ENCODE measurements at regions not wholly inside any gene's neighbourhood (a gene's known extent, or its start where the extent isn't known, plus 50 kb on each side); places are given as distances from the start of the nearest gene placed in this dataset.
"Not testable (repeated sequence)": the region's sequence is repeated elsewhere in the genome, so short reads cannot be mapped to it uniquely, and the experiment has no call there.

DNA sequence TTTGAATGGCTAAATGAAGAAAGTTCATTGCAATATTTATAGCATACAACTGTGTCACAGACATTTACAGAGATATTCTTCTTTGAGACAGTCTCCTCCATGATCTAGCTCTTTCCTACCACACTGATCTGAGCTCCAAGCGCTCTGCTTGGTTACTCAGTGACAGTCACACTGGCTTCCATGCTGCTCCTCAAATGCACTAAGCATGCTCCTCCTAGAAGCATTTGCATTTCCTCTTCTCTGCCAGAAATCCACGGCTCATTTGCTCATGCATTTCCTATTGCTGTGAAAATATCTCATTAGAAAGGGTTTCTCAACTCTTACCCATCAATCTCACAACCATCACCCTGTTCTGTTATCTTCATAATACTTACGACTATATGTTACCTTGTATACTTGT is 208.2 kb downstream of the UBE2NL start:
- H3K4me2 ChIP-seq (ENCODE audit: low read depth, low read length); FAIRE-seq; ATAC-seq; H2AFZ ChIP-seq (ENCODE audit: low read length); H3K9me3 ChIP-seq (ENCODE audit: low read length); intact Hi-C loops (cut with micrococcal nuclease; ENCODE audit: unreplicated experiment); H3K79me2 ChIP-seq (ENCODE audit: insufficient read depth, low read length); H3K36me3 ChIP-seq (replicated peaks in 1 of 2; ENCODE audit: control insufficient read depth in 1 of 2, insufficient read depth in 2 of 2, low read length in 2 of 2); POLR2A ChIA-PET; H3K4me3 ChIP-seq (replicated peaks in 1 of 3; ENCODE audit: insufficient read depth in 1 of 3, low read depth in 2 of 3, low read length in 3 of 3); H3K9ac ChIP-seq (ENCODE audit: insufficient read depth, low read depth, low read length); H3K27me3 ChIP-seq (ENCODE audit: control insufficient read depth in 1 of 2, insufficient read depth in 2 of 2, low read length in 2 of 2); DNase-seq (ENCODE audit: low spot score); H3K4me1 ChIP-seq (ENCODE audit: insufficient read depth, low read length); BruUV-seq (replicated peaks); H4K20me1 ChIP-seq (ENCODE audit: insufficient read depth, low read length); in situ Hi-C loops (cut with HindIII; ENCODE audit: extremely low pct_ligation_motif_present, low pct_unique_long_range_greater_than_20kb); CTCF ChIA-PET (ENCODE audit: low intra/inter-chr PET ratio, low total read pairs); H3K27ac ChIP-seq (ENCODE audit: extremely low read length, insufficient read depth, low read length): not testable (repeated sequence)
- no CpG with 5 or more reads among the region's 3 CpGs for WGBS (ENCODE audit: low lambda C conversion rate)

GRCh38 chrX:144119490-144119889 is 235.6 kb downstream of the UBE2NL start:
- H3K27ac ChIP-seq (ENCODE audit: extremely low read length, insufficient read depth, low read length); H3K36me3 ChIP-seq (replicated peaks in 1 of 2; ENCODE audit: control insufficient read depth in 1 of 2, insufficient read depth in 2 of 2, low read length in 2 of 2); H4K20me1 ChIP-seq (ENCODE audit: insufficient read depth, low read length); H3K9ac ChIP-seq (ENCODE audit: insufficient read depth, low read depth, low read length); H3K27me3 ChIP-seq (ENCODE audit: control insufficient read depth in 1 of 2, insufficient read depth in 2 of 2, low read length in 2 of 2); POLR2A ChIA-PET; H3K4me2 ChIP-seq (ENCODE audit: low read depth, low read length); H3K4me3 ChIP-seq (replicated peaks in 1 of 3; ENCODE audit: insufficient read depth in 1 of 3, low read depth in 2 of 3, low read length in 3 of 3); BruUV-seq (replicated peaks); H3K4me1 ChIP-seq (ENCODE audit: insufficient read depth, low read length); in situ Hi-C loops (cut with HindIII; ENCODE audit: extremely low pct_ligation_motif_present, low pct_unique_long_range_greater_than_20kb); DNase-seq (ENCODE audit: low spot score); H2AFZ ChIP-seq (ENCODE audit: low read length); H3K9me3 ChIP-seq (ENCODE audit: low read length); H3K79me2 ChIP-seq (ENCODE audit: insufficient read depth, low read length); FAIRE-seq; CTCF ChIA-PET (ENCODE audit: low intra/inter-chr PET ratio, low total read pairs); intact Hi-C loops (cut with micrococcal nuclease; ENCODE audit: unreplicated experiment); ATAC-seq: not testable (repeated sequence)
- WGBS (ENCODE audit: low lambda C conversion rate) = no CpG with 5 or more reads among the region's 1 CpG

GRCh38 chrX:144121566-144121965 is 237.7 kb downstream of the UBE2NL start:
- intact Hi-C loops (cut with micrococcal nuclease; ENCODE audit: unreplicated experiment); ATAC-seq; BruUV-seq (replicated peaks); H3K4me2 ChIP-seq (ENCODE audit: low read depth, low read length); POLR2A ChIA-PET; H3K36me3 ChIP-seq (replicated peaks in 1 of 2; ENCODE audit: control insufficient read depth in 1 of 2, insufficient read depth in 2 of 2, low read length in 2 of 2); H3K79me2 ChIP-seq (ENCODE audit: insufficient read depth, low read length); H3K9ac ChIP-seq (ENCODE audit: insufficient read depth, low read depth, low read length); FAIRE-seq; in situ Hi-C loops (cut with HindIII; ENCODE audit: extremely low pct_ligation_motif_present, low pct_unique_long_range_greater_than_20kb); H3K4me3 ChIP-seq (replicated peaks in 1 of 3; ENCODE audit: insufficient read depth in 1 of 3, low read depth in 2 of 3, low read length in 3 of 3); H3K27ac ChIP-seq (ENCODE audit: extremely low read length, insufficient read depth, low read length); H4K20me1 ChIP-seq (ENCODE audit: insufficient read depth, low read length); H3K27me3 ChIP-seq (ENCODE audit: control insufficient read depth in 1 of 2, insufficient read depth in 2 of 2, low read length in 2 of 2); H2AFZ ChIP-seq (ENCODE audit: low read length); H3K4me1 ChIP-seq (ENCODE audit: insufficient read depth, low read length); DNase-seq (ENCODE audit: low spot score); H3K9me3 ChIP-seq (ENCODE audit: low read length); CTCF ChIA-PET (ENCODE audit: low intra/inter-chr PET ratio, low total read pairs): not testable (repeated sequence)

GRCh38 chrX:144127570-144128169 is 243.8 kb downstream of the UBE2NL start:
- intact Hi-C loops (cut with micrococcal nuclease; ENCODE audit: unreplicated experiment); FAIRE-seq; ATAC-seq; H2AFZ ChIP-seq (ENCODE audit: low read length); H4K20me1 ChIP-seq (ENCODE audit: insufficient read depth, low read length); H3K27me3 ChIP-seq (ENCODE audit: control insufficient read depth in 1 of 2, insufficient read depth in 2 of 2, low read length in 2 of 2); H3K79me2 ChIP-seq (ENCODE audit: insufficient read depth, low read length); in situ Hi-C loops (cut with HindIII; ENCODE audit: extremely low pct_ligation_motif_present, low pct_unique_long_range_greater_than_20kb); DNase-seq (ENCODE audit: low spot score); POLR2A ChIA-PET; H3K27ac ChIP-seq (ENCODE audit: extremely low read length, insufficient read depth, low read length); CTCF ChIA-PET (ENCODE audit: low intra/inter-chr PET ratio, low total read pairs); BruUV-seq (replicated peaks); H3K4me2 ChIP-seq (ENCODE audit: low read depth, low read length); H3K4me1 ChIP-seq (ENCODE audit: insufficient read depth, low read length); H3K4me3 ChIP-seq (replicated peaks in 1 of 3; ENCODE audit: insufficient read depth in 1 of 3, low read depth in 2 of 3, low read length in 3 of 3); H3K9me3 ChIP-seq (ENCODE audit: low read length); H3K36me3 ChIP-seq (replicated peaks in 1 of 2; ENCODE audit: control insufficient read depth in 1 of 2, insufficient read depth in 2 of 2, low read length in 2 of 2); H3K9ac ChIP-seq (ENCODE audit: insufficient read depth, low read depth, low read length): not testable (repeated sequence)
- WGBS (ENCODE audit: low lambda C conversion rate) = 4% methylated on average over 6 of the region's 6 CpGs
